Keratinocyte (primary cell): ENCODE measurements at regions not wholly inside any gene's neighbourhood (a gene's known extent, or its start where the extent isn't known, plus 50 kb on each side); places are given as distances from the start of the nearest gene placed in this dataset.

Experiments
- EZH2 ChIP-seq: IDR thresholded peaks from one replicate; pipeline ENCODE4 v1.6.1; 2012; ENCODE audit warnings: inconsistent platforms, mild to moderate bottlenecking, low read length, moderate library complexity
- TF ChIP-seq, protein P1 (sequence below), 3 experiments: IDR thresholded peaks in 1 of 3; conservative IDR thresholded peaks in 1 of 3; optimal IDR thresholded peaks in 1 of 3; 2 replicates in 2 of 3; 3 replicates in 1 of 3; pipeline versions ENCODE3 to v1.5.1; 2011; ENCODE audit warnings: low read length in 3 of 3, mild to moderate bottlenecking in 3 of 3, moderate library complexity in 2 of 3, control low read depth in 1 of 3, inconsistent platforms in 1 of 3; ENCODE audit not compliant: insufficient read depth in 2 of 3; ENCODE audit errors: extremely low read depth in 1 of 3

GRCh38 chr13:59094181-59094580, 1069.5 kb downstream of the DIAPH3 start:
- TF ChIP-seq EZH2, result no peak
- TF ChIP-seq, protein P1, sequence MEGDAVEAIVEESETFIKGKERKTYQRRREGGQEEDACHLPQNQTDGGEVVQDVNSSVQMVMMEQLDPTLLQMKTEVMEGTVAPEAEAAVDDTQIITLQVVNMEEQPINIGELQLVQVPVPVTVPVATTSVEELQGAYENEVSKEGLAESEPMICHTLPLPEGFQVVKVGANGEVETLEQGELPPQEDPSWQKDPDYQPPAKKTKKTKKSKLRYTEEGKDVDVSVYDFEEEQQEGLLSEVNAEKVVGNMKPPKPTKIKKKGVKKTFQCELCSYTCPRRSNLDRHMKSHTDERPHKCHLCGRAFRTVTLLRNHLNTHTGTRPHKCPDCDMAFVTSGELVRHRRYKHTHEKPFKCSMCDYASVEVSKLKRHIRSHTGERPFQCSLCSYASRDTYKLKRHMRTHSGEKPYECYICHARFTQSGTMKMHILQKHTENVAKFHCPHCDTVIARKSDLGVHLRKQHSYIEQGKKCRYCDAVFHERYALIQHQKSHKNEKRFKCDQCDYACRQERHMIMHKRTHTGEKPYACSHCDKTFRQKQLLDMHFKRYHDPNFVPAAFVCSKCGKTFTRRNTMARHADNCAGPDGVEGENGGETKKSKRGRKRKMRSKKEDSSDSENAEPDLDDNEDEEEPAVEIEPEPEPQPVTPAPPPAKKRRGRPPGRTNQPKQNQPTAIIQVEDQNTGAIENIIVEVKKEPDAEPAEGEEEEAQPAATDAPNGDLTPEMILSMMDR (optimal IDR thresholded peaks at IDR 0.05 in 1 of 3, IDR thresholded peaks at IDR 0.05 in 1 of 3, conservative IDR thresholded peaks at IDR 0.05 in 1 of 3; ENCODE audit: extremely low read depth in 1 of 3, insufficient read depth in 2 of 3, low read length in 3 of 3), result no peak
